ENCODE measurements at regions not wholly inside any gene's neighbourhood (a gene's known extent, or its start where the extent isn't known, plus 50 kb on each side); places are given as distances from the start of the nearest gene placed in this dataset.

- H3K36me3 ChIP-seq, result no peaks in the 10 kb centered on the region
- no peak for TF ChIP-seq CTCF (IDR thresholded peaks at IDR 0.05)
- H3K27ac ChIP-seq, result no peak overlapping the region
- no peaks in the 10 kb centered on the region for H3K4me1 ChIP-seq (ENCODE audit: control insufficient read depth in 1 of 2, insufficient read depth in 1 of 2, low read depth in 1 of 2, low read length in 1 of 2)
- H3K4me3 ChIP-seq (ENCODE audit: low read depth in 1 of 2, low read length in 1 of 2), result no peak overlapping the region
- no peaks in the 10 kb centered on the region for H3K27me3 ChIP-seq
- H3K9me3 ChIP-seq, result no peaks in the 10 kb centered on the region
Observed at GRCh38 chr7:153920126-153920525, 132.1 kb upstream of the DPP6 start.

GRCh38 chr7:153920897-153921296, 131.3 kb upstream of the DPP6 start:
- TF ChIP-seq CTCF (IDR thresholded peaks at IDR 0.05), result no peak
- no peak overlapping the region for H3K4me3 ChIP-seq (ENCODE audit: low read depth in 1 of 2, low read length in 1 of 2)
- no peak overlapping the region for H3K27ac ChIP-seq
- no peaks in the 10 kb centered on the region for H3K4me1 ChIP-seq (ENCODE audit: control insufficient read depth in 1 of 2, insufficient read depth in 1 of 2, low read depth in 1 of 2, low read length in 1 of 2)
- H3K9me3 ChIP-seq, result no peaks in the 10 kb centered on the region
- H3K36me3 ChIP-seq, result no peaks in the 10 kb centered on the region
- no peaks in the 10 kb centered on the region for H3K27me3 ChIP-seq

GRCh38 chr7:153921408-153921807, 130.8 kb upstream of the DPP6 start:
- H3K9me3 ChIP-seq, result no peaks in the 10 kb centered on the region
- TF ChIP-seq CTCF (IDR thresholded peaks at IDR 0.05), result no peak
- no peaks in the 10 kb centered on the region for H3K36me3 ChIP-seq
- no peak overlapping the region for H3K4me3 ChIP-seq (ENCODE audit: low read depth in 1 of 2, low read length in 1 of 2)
- no peaks in the 10 kb centered on the region for H3K4me1 ChIP-seq (ENCODE audit: control insufficient read depth in 1 of 2, insufficient read depth in 1 of 2, low read depth in 1 of 2, low read length in 1 of 2)
- no peaks in the 10 kb centered on the region for H3K27me3 ChIP-seq
- H3K27ac ChIP-seq, result no peak overlapping the region

DNA sequence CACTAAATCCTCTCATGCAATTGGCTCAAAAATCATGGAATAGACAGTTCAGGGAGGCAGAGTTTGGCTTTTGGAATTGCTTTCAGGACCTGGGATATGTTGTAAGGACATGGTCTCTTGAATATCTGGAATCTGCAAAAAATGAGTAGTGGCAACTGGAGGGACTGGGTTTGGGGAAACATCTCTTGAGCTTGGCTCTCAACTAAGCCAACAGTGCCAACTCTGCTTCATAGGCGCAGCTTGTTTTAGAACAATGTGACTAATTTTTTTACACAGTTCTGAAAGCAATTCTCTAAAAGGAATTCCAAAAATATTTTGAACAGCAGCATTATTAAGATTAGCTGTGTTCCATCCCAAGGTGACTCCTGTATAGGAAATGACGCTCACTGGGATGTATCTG, 121.5 kb upstream of the DPP6 start:
- Histone ChIP-seq H3K27ac (no peak overlapping the region), H3K4me1 (ENCODE audit: control insufficient read depth in 1 of 2, insufficient read depth in 1 of 2, low read depth in 1 of 2, low read length in 1 of 2) (no peaks in the 10 kb centered on the region), H3K9me3 (no peaks in the 10 kb centered on the region), H3K27me3 (no peaks in the 10 kb centered on the region), H3K4me3 (ENCODE audit: low read depth in 1 of 2, low read length in 1 of 2) (no peak overlapping the region), H3K36me3 (no peaks in the 10 kb centered on the region)
- TF ChIP-seq CTCF (IDR thresholded peaks at IDR 0.05), result no peak

- no peaks in the 10 kb centered on the region for H3K36me3 ChIP-seq
- no peak overlapping the region for H3K4me3 ChIP-seq (ENCODE audit: low read depth in 1 of 2, low read length in 1 of 2)
- no peaks in the 10 kb centered on the region for H3K9me3 ChIP-seq
- no peak for TF ChIP-seq CTCF (IDR thresholded peaks at IDR 0.05)
- no peak overlapping the region for H3K27ac ChIP-seq
- H3K27me3 ChIP-seq, result no peaks in the 10 kb centered on the region
- no peaks in the 10 kb centered on the region for H3K4me1 ChIP-seq (ENCODE audit: control insufficient read depth in 1 of 2, insufficient read depth in 1 of 2, low read depth in 1 of 2, low read length in 1 of 2)
Observed at GRCh38 chr7:153934048-153934447, 118.2 kb upstream of the DPP6 start.

DNA sequence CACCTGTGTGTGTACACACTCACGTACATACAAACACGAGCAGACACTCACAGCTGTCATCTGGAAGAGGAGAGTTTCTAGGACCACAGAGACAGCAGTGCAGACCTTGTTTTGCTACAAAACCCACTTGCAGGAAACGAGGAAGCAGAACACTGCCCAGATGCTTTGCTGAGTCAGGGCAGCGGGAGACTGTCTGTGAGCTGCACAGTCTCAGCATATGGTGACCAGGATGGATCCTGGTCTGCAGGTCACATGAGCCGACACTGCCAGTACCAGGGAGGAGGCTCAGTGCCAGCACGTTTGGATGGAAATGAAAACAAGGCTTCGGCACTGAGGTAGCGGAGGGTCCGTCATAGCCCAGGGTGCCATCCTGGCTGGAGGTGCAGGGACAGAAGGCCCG, 117.6 kb upstream of the DPP6 start:
- no peak overlapping the region for H3K4me3 ChIP-seq (ENCODE audit: low read depth in 1 of 2, low read length in 1 of 2)
- no peak overlapping the region for H3K27ac ChIP-seq
- H3K27me3 ChIP-seq, result no peaks in the 10 kb centered on the region
- H3K9me3 ChIP-seq, result no peaks in the 10 kb centered on the region
- no peaks in the 10 kb centered on the region for H3K36me3 ChIP-seq
- no peaks in the 10 kb centered on the region for H3K4me1 ChIP-seq (ENCODE audit: control insufficient read depth in 1 of 2, insufficient read depth in 1 of 2, low read depth in 1 of 2, low read length in 1 of 2)
- no peak for TF ChIP-seq CTCF (IDR thresholded peaks at IDR 0.05)

Measured in neutrophil (primary cell).